Ishikawa (cell line): ENCODE measurements at regions not wholly inside any gene's neighbourhood (a gene's known extent, or its start where the extent isn't known, plus 50 kb on each side); places are given as distances from the start of the nearest gene placed in this dataset.

Source experiments
- CEBPB ChIP-seq: IDR thresholded peaks from 2 replicates; pipeline ENCODE4 v1.6.1; 2012
- CREB1 ChIP-seq: IDR thresholded peaks from 2 replicates; pipeline ENCODE4 v1.6.1; 2012; ENCODE audit warnings: low read depth
- EGR1 ChIP-seq: IDR thresholded peaks from 2 replicates; pipeline ENCODE4 v1.6.1; 2012
- EP300 ChIP-seq: IDR thresholded peaks from 2 replicates; pipeline ENCODE4 v1.6.1; 2012; ENCODE audit warnings: borderline replicate concordance
- FOXM1 ChIP-seq: IDR thresholded peaks from 2 replicates; pipeline ENCODE4 v1.6.1; 2012; ENCODE audit warnings: low read depth, borderline replicate concordance
- NFIC ChIP-seq: IDR thresholded peaks from 2 replicates; pipeline ENCODE4 v1.6.1; 2012
- RAD21 ChIP-seq: IDR thresholded peaks from 2 replicates; pipeline ENCODE4 v1.6.1; 2012; ENCODE audit warnings: low read depth
- REST ChIP-seq: IDR thresholded peaks from 2 replicates; pipeline ENCODE4 v1.6.1; 2012; ENCODE audit warnings: low read depth, mild to moderate bottlenecking
- TAF1 ChIP-seq: IDR thresholded peaks from 2 replicates; pipeline ENCODE4 v1.6.1; 2012; ENCODE audit warnings: low read depth, mild to moderate bottlenecking
- TCF12 ChIP-seq: IDR thresholded peaks from 2 replicates; pipeline ENCODE4 v1.6.1; 2012; ENCODE audit warnings: low read depth
- TEAD4 ChIP-seq: IDR thresholded peaks from 2 replicates; pipeline ENCODE4 v1.6.1; 2012
- USF1 ChIP-seq: IDR thresholded peaks from 2 replicates; pipeline ENCODE4 v1.6.1; 2012
- YY1 ChIP-seq: IDR thresholded peaks from 2 replicates; pipeline ENCODE4 v1.6.1; 2012; ENCODE audit warnings: low read depth
- ZBTB7A ChIP-seq: IDR thresholded peaks from 2 replicates; pipeline ENCODE4 v1.6.1; 2012; ENCODE audit warnings: low read depth
- TF ChIP-seq, protein P1 (sequence below): IDR thresholded peaks from 2 replicates; pipeline ENCODE4 v1.6.1; 2012

- TF ChIP-seq EP300 (no peak), USF1 (no peak), ZBTB7A (no peak), FOXM1 (no peak), RAD21 (peak; percentile 37), CEBPB (no peak), YY1 (no peak)
Observed at GRCh38 chr1:239792157-239792556, 299.5 kb upstream of the FMN2 start.

DNA sequence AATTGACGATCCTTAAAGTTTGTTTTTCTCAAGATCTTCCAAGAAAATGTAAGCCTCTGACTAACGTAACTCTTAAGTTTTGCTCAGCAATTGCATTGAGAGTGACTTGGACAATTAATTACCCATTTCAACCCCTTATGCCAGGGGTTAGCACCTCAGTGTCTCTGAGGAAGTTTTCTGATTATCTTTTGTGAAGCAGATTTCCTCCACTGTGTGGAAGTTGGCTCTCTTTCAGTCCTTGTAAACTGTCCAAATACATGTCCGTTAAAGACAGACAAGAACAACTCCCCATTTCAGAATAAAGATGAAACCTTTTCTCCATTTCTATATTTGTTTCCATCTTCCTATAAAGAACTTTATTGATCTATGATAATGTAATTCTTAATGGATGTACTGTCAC is 296.4 kb upstream of the FMN2 start:
- no peak for TF ChIP-seq USF1
- TF ChIP-seq ZBTB7A: no peak
- TF ChIP-seq TEAD4: no peak
- no peak for TF ChIP-seq CEBPB
- TF ChIP-seq CREB1: no peak
- no peak for TF ChIP-seq TAF1
- no peak for TF ChIP-seq EGR1
- TF ChIP-seq YY1: no peak
- TF ChIP-seq, protein P1, sequence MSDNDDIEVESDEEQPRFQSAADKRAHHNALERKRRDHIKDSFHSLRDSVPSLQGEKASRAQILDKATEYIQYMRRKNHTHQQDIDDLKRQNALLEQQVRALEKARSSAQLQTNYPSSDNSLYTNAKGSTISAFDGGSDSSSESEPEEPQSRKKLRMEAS: no peak
- no peak for TF ChIP-seq NFIC
- no peak for TF ChIP-seq REST
- TF ChIP-seq RAD21: no peak
- TF ChIP-seq TCF12: no peak

DNA sequence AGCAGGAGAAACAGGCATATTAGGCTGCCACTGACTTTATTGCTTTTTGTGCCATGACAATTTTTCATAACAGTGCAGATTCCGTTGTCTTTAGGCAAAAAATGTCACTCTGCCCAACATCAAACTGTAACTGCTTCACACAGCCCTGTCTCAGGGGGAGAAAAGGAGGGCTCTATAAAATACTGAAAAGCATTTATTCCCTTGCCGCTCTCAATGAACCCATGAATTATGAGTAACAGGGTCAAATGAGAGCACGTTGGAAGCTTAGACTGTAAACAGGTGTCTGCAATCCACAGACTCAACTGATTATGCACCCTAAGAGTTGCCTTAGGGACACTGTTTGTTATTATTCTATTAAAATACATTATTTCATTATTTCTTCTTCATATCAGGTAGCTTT is 292.1 kb upstream of the FMN2 start:
- TF ChIP-seq NFIC: no peak
- no peak for TF ChIP-seq EGR1
- no peak for TF ChIP-seq TEAD4
- TF ChIP-seq, protein P1: no peak
- TF ChIP-seq TCF12: no peak
- TF ChIP-seq YY1: no peak
- no peak for TF ChIP-seq CREB1
- no peak for TF ChIP-seq EP300
- TF ChIP-seq TAF1: no peak
- no peak for TF ChIP-seq USF1
- no peak for TF ChIP-seq CEBPB
- no peak for TF ChIP-seq FOXM1

GRCh38 chr1:239800861-239801260 is 290.8 kb upstream of the FMN2 start:
- TF ChIP-seq ZBTB7A: no peak
- TF ChIP-seq TCF12: no peak
- TF ChIP-seq CEBPB: no peak
- no peak for TF ChIP-seq REST
- TF ChIP-seq TEAD4: no peak
- no peak for TF ChIP-seq NFIC
- TF ChIP-seq TAF1: no peak
- no peak for TF ChIP-seq YY1
- no peak for TF ChIP-seq USF1
- no peak for TF ChIP-seq RAD21
- TF ChIP-seq, protein P1: no peak
- TF ChIP-seq FOXM1: no peak
- TF ChIP-seq CREB1: no peak
- TF ChIP-seq EGR1: no peak
- TF ChIP-seq EP300: no peak

DNA sequence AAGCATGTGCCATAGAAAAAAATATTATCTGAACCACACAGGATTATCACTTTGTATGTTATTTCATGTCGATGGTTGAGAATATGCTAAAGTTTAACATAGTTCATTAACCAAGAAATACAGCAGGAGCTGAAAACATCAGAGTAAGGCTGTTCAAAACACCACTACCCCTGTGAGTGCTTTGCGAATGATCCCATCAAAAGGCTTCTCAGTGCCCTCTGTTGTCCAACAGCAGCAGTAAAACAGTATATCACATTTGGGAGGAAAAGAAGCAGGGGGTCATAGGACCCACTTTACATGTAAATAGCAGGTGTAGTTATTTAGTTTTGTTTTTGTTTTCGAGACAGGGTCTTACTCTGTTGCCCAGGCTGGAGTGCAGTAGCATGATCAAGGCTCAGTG is 289.4 kb upstream of the FMN2 start:
- TF ChIP-seq CREB1 (no peak), NFIC (no peak), CEBPB (no peak), RAD21 (no peak), EGR1 (no peak), TCF12 (no peak), YY1 (no peak), TEAD4 (no peak), USF1 (no peak), TAF1 (no peak), FOXM1 (no peak), REST (no peak), EP300 (no peak), ZBTB7A (no peak)
- TF ChIP-seq, protein P1: no peak
